ENCODE measurements at regions not wholly inside any gene's neighbourhood (a gene's known extent, or its start where the extent isn't known, plus 50 kb on each side); places are given as distances from the start of the nearest gene placed in this dataset.

GRCh38 chr18:2281523-2282199 lies 289.6 kb downstream of the METTL4 start:
- DNase-seq: no peak

GRCh38 chr18:2293109-2293839 lies 278.0 kb downstream of the METTL4 start:
- DNase-seq: no peak

GRCh38 chr18:2301316-2301715 lies 270.0 kb downstream of the METTL4 start:
- DNase-seq: no peak

- DNase-seq: no peak
Measured at GRCh38 chr18:2302012-2302411, 269.3 kb downstream of the METTL4 start.

GRCh38 chr18:2302628-2303516 lies 268.4 kb downstream of the METTL4 start:
- DNase-seq: no peak

- no peak for DNase-seq
Measured at GRCh38 chr18:2303517-2304238, 267.6 kb downstream of the METTL4 start.

- DNase-seq: no peak
Measured at GRCh38 chr18:2304378-2305175, 266.7 kb downstream of the METTL4 start.

GRCh38 chr18:2306606-2307005 lies 264.7 kb downstream of the METTL4 start:
- DNase-seq: no peak

- DNase-seq: no peak
Measured at GRCh38 chr18:2310886-2311285, 260.4 kb downstream of the METTL4 start.

GRCh38 chr18:2312440-2312839 lies 258.9 kb downstream of the METTL4 start:
- DNase-seq: no peak

GRCh38 chr18:2313332-2313731 lies 258.0 kb downstream of the METTL4 start:
- DNase-seq: no peak

GRCh38 chr18:2316082-2316750 lies 255.1 kb downstream of the METTL4 start:
- no peak for DNase-seq

GRCh38 chr18:2316751-2317696 lies 254.3 kb downstream of the METTL4 start:
- DNase-seq: no peak

GRCh38 chr18:2324459-2324858 lies 246.8 kb downstream of the METTL4 start:
- DNase-seq: no peak

- DNase-seq: no peak
Measured at GRCh38 chr18:2325308-2325849, 245.9 kb downstream of the METTL4 start.

GRCh38 chr18:2325933-2326332 lies 245.4 kb downstream of the METTL4 start:
- no peak for DNase-seq

GRCh38 chr18:2326999-2327398 lies 244.3 kb downstream of the METTL4 start:
- no peak for DNase-seq

GRCh38 chr18:2330764-2331163 lies 240.5 kb downstream of the METTL4 start:
- DNase-seq: no peak

- DNase-seq: no peak
Measured at GRCh38 chr18:2331491-2331890, 239.8 kb downstream of the METTL4 start.
